ENCODE measurements at regions not wholly inside any gene's neighbourhood (a gene's known extent, or its start where the extent isn't known, plus 50 kb on each side); places are given as distances from the start of the nearest gene placed in this dataset.

DNA sequence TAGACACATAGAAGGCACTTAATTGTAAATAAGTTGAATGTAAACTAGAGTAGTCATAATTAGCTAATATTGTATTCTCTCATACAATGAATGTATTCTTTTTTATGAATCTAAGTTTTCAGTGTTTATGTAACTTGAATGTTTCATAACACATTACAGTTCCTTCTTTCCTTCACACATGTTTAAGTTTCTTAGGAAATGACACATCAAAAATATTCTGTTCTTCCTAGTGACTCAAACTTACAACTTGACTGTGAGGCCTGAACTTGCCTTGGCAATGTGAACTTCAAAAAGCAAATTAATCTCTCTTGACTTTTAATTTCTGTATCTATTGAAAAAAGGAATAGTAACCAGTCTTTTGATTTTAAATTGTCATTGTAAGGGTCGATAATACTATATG, 700.1 kb downstream of the KCNT2 start:
- H3K9me2 ChIP-seq (replicated peaks; ENCODE audit: insufficient read depth), result no peaks in the 10 kb centered on the region
- DNase-seq (ENCODE audit: low spot score), result no peak
- H3K27me3 ChIP-seq, result no peaks in the 10 kb centered on the region
- no peak overlapping the region for H3K4me3 ChIP-seq
- H3K4me1 ChIP-seq (ENCODE audit: insufficient read depth), result no peaks in the 10 kb centered on the region
- no peak overlapping the region for H3K27ac ChIP-seq
- WGBS (ENCODE audit: low lambda C conversion rate, missing lambda C conversion rate), result 84% methylated on average over 1 of the region's 1 CpG
- H3K79me2 ChIP-seq, result no peaks in the 10 kb centered on the region
- no peaks in the 10 kb centered on the region for H3K36me3 ChIP-seq (replicated peaks; ENCODE audit: insufficient read depth, low read depth)
- no peak overlapping the region for H2AFZ ChIP-seq
- no peaks in the 10 kb centered on the region for H4K20me1 ChIP-seq (ENCODE audit: insufficient read depth, poor library complexity, severe bottlenecking)
- TF ChIP-seq EZH2phosphoT487 (IDR thresholded peaks at IDR 0.05; ENCODE audit: low read depth, severe bottlenecking, unreplicated experiment), result no peak
- TF ChIP-seq CTCF (IDR thresholded peaks at IDR 0.05; ENCODE audit: poor library complexity), result no peak
- TF ChIP-seq EZH2 (IDR thresholded peaks at IDR 0.05; ENCODE audit: borderline replicate concordance), result no peak
- no peaks in the 10 kb centered on the region for H3K9me3 ChIP-seq (ENCODE audit: low read depth)
- H3K4me2 ChIP-seq, result no peak overlapping the region

GRCh38 chr1:195903203-195903602, 705.0 kb downstream of the KCNT2 start:
- no peaks in the 10 kb centered on the region for H3K27me3 ChIP-seq
- H2AFZ ChIP-seq, result no peak overlapping the region
- TF ChIP-seq EZH2 (IDR thresholded peaks at IDR 0.05; ENCODE audit: borderline replicate concordance), result no peak
- TF ChIP-seq EZH2phosphoT487 (IDR thresholded peaks at IDR 0.05; ENCODE audit: low read depth, severe bottlenecking, unreplicated experiment), result no peak
- TF ChIP-seq CTCF (IDR thresholded peaks at IDR 0.05; ENCODE audit: poor library complexity), result no peak
- 75% methylated on average over 3 of the region's 3 CpGs for WGBS (ENCODE audit: low lambda C conversion rate, missing lambda C conversion rate)
- H3K4me2 ChIP-seq, result no peak overlapping the region
- H3K79me2 ChIP-seq, result no peaks in the 10 kb centered on the region
- H3K4me3 ChIP-seq, result no peak overlapping the region
- H3K9me2 ChIP-seq (replicated peaks; ENCODE audit: insufficient read depth), result no peaks in the 10 kb centered on the region
- no peak for DNase-seq (ENCODE audit: low spot score)
- H3K9me3 ChIP-seq (ENCODE audit: low read depth), result no peaks in the 10 kb centered on the region
- no peaks in the 10 kb centered on the region for H4K20me1 ChIP-seq (ENCODE audit: insufficient read depth, poor library complexity, severe bottlenecking)
- no peaks in the 10 kb centered on the region for H3K4me1 ChIP-seq (ENCODE audit: insufficient read depth)
- no peak overlapping the region for H3K27ac ChIP-seq
- no peaks in the 10 kb centered on the region for H3K36me3 ChIP-seq (replicated peaks; ENCODE audit: insufficient read depth, low read depth)

- no peak overlapping the region for H3K4me3 ChIP-seq
- no peaks in the 10 kb centered on the region for H3K4me1 ChIP-seq (ENCODE audit: insufficient read depth)
- H3K27ac ChIP-seq, result no peak overlapping the region
- H3K79me2 ChIP-seq, result no peaks in the 10 kb centered on the region
- H3K36me3 ChIP-seq (replicated peaks; ENCODE audit: insufficient read depth, low read depth), result no peaks in the 10 kb centered on the region
- 83% methylated on average over 4 of the region's 4 CpGs for WGBS (ENCODE audit: low lambda C conversion rate, missing lambda C conversion rate)
- H4K20me1 ChIP-seq (ENCODE audit: insufficient read depth, poor library complexity, severe bottlenecking), result no peaks in the 10 kb centered on the region
- H3K9me2 ChIP-seq (replicated peaks; ENCODE audit: insufficient read depth), result no peaks in the 10 kb centered on the region
- no peak overlapping the region for H3K4me2 ChIP-seq
- H3K9me3 ChIP-seq (ENCODE audit: low read depth), result no peaks in the 10 kb centered on the region
- no peaks in the 10 kb centered on the region for H3K27me3 ChIP-seq
- DNase-seq (ENCODE audit: low spot score), result no peak
- H2AFZ ChIP-seq, result no peak overlapping the region
- TF ChIP-seq EZH2phosphoT487 (IDR thresholded peaks at IDR 0.05; ENCODE audit: low read depth, severe bottlenecking, unreplicated experiment) (no peak), EZH2 (IDR thresholded peaks at IDR 0.05; ENCODE audit: borderline replicate concordance) (no peak), CTCF (IDR thresholded peaks at IDR 0.05; ENCODE audit: poor library complexity) (no peak)
Observed at GRCh38 chr1:195902779-195903178, 705.5 kb downstream of the KCNT2 start.
